Mesendoderm (in vitro differentiated cells): ENCODE measurements at regions not wholly inside any gene's neighbourhood (a gene's known extent, or its start where the extent isn't known, plus 50 kb on each side); places are given as distances from the start of the nearest gene placed in this dataset.

Experiments
- DNase-seq: peaks from one replicate; pipeline ENCODE4 v3.0.0; 2013
- H2AK5ac ChIP-seq: 2 replicates; pipeline ENCODE4 v1.6.1; 2013; ENCODE audit warnings: low read length, inconsistent platforms
- H2BK120ac ChIP-seq: 2 replicates; pipeline ENCODE4 v1.6.1; 2013; ENCODE audit warnings: low read depth, mild to moderate bottlenecking, low read length, moderate library complexity, mixed read lengths
- H2BK15ac ChIP-seq: replicated peaks from 2 replicates; pipeline ENCODE4 v1.6.1; 2013; ENCODE audit warnings: low read depth, mild to moderate bottlenecking, moderate library complexity
- H2BK5ac ChIP-seq: 2 replicates; pipeline ENCODE4 v1.6.1; 2013; ENCODE audit warnings: low read length, inconsistent platforms
- H3K18ac ChIP-seq: 2 replicates; pipeline ENCODE4 v1.6.1; 2013; ENCODE audit warnings: mild to moderate bottlenecking, low read length, mixed read lengths
- H3K23ac ChIP-seq: one replicate; pipeline ENCODE4 v1.6.1; 2013; ENCODE audit warnings: low read length
- H3K27ac ChIP-seq: 2 replicates; pipeline ENCODE4 v1.5.1; 2013; ENCODE audit warnings: low read depth, mild to moderate bottlenecking, inconsistent platforms, low read length, moderate library complexity
- H3K27me3 ChIP-seq: 2 replicates; pipeline ENCODE4 v1.6.1; 2013; ENCODE audit warnings: low read length, control low read depth, mild to moderate bottlenecking, inconsistent platforms; ENCODE audit not compliant: insufficient read depth, poor library complexity
- H3K36me3 ChIP-seq: 2 replicates; pipeline ENCODE4 v1.6.1; 2013; ENCODE audit warnings: low read length, inconsistent platforms; ENCODE audit not compliant: control insufficient read depth, insufficient read depth
- H3K4ac ChIP-seq: one replicate; pipeline ENCODE4 v1.6.1; 2013; ENCODE audit warnings: low read depth, mild to moderate bottlenecking, low read length, moderate library complexity
- H3K4me1 ChIP-seq: 2 replicates; pipeline ENCODE4 v1.6.1; 2013; ENCODE audit warnings: low read depth, low read length, inconsistent platforms; ENCODE audit not compliant: control insufficient read depth
- H3K4me2 ChIP-seq: 2 replicates; pipeline ENCODE4 v1.6.1; 2013; ENCODE audit warnings: low read length
- H3K4me3 ChIP-seq: 2 replicates; pipeline ENCODE4 v1.5.1; 2013; ENCODE audit warnings: mild to moderate bottlenecking, low read length
- H3K56ac ChIP-seq: one replicate; pipeline ENCODE4 v1.6.1; 2013; ENCODE audit warnings: low read length
- H3K79me1 ChIP-seq: 2 replicates; pipeline ENCODE4 v1.6.1; 2013; ENCODE audit warnings: low read length, inconsistent platforms
- H3K79me2 ChIP-seq: 2 replicates; pipeline ENCODE4 v1.6.1; 2013; ENCODE audit warnings: mild to moderate bottlenecking, low read length; ENCODE audit not compliant: control insufficient read depth, insufficient read depth
- H3K9ac ChIP-seq: 2 replicates; pipeline ENCODE4 v1.6.1; 2013; ENCODE audit warnings: low read length, inconsistent platforms
- H4K5ac ChIP-seq: one replicate; pipeline ENCODE4 v1.6.1; 2013; ENCODE audit warnings: low read length
- H4K8ac ChIP-seq: one replicate; pipeline ENCODE4 v1.6.1; 2013; ENCODE audit warnings: low read depth, mild to moderate bottlenecking, control low read depth, low read length, moderate library complexity
- WGBS: extraction: QIAGEN DNeasy Blood & Tissue Kit; methylation state at CpG from one replicate; pipeline ENCODE4 v1.1.7; 2013; ENCODE audit warnings: low lambda C conversion rate, missing lambda C conversion rate; ENCODE audit not compliant: insufficient coverage; ENCODE audit errors: extremely low coverage; 5-methylcytosine and 5-hydroxymethylcytosine counted together

- H3K4ac ChIP-seq = no peak overlapping the region
- no peaks in the 10 kb centered on the region for H3K4me1 ChIP-seq
- no peaks in the 10 kb centered on the region for H3K36me3 ChIP-seq
- no peak overlapping the region for H4K5ac ChIP-seq
- no peaks in the 10 kb centered on the region for H3K79me2 ChIP-seq
- no peak overlapping the region for H3K4me2 ChIP-seq
- H3K9ac ChIP-seq = no peak overlapping the region
- H3K4me3 ChIP-seq = no peak overlapping the region
- no peak overlapping the region for H3K18ac ChIP-seq
- H3K27me3 ChIP-seq = no peaks in the 10 kb centered on the region
- no peak overlapping the region for H3K27ac ChIP-seq
- H2AK5ac ChIP-seq = no peak overlapping the region
- no CpG with 5 or more reads among the region's 67 CpGs for WGBS
- DNase-seq = no peak
- no peak overlapping the region for H2BK15ac ChIP-seq
- no peak overlapping the region for H3K23ac ChIP-seq
- no peaks in the 10 kb centered on the region for H3K79me1 ChIP-seq
- H2BK5ac ChIP-seq = no peak overlapping the region
- no peak overlapping the region for H2BK120ac ChIP-seq
- no peak overlapping the region for H4K8ac ChIP-seq
- H3K56ac ChIP-seq = no peak overlapping the region
Observed at GRCh38 chr4:138088449-138089208, 153.5 kb downstream of the SLC7A11 start.

- H3K56ac ChIP-seq = no peak overlapping the region
- no peaks in the 10 kb centered on the region for H3K27me3 ChIP-seq
- H2BK120ac ChIP-seq = no peak overlapping the region
- H2BK15ac ChIP-seq = no peak overlapping the region
- H3K4ac ChIP-seq = no peak overlapping the region
- H3K4me2 ChIP-seq = no peak overlapping the region
- DNase-seq = no peak
- no peaks in the 10 kb centered on the region for H3K79me2 ChIP-seq
- H3K18ac ChIP-seq = no peak overlapping the region
- H3K4me1 ChIP-seq = no peaks in the 10 kb centered on the region
- H3K36me3 ChIP-seq = no peaks in the 10 kb centered on the region
- no peak overlapping the region for H4K8ac ChIP-seq
- no peak overlapping the region for H2AK5ac ChIP-seq
- no peak overlapping the region for H3K4me3 ChIP-seq
- no peak overlapping the region for H3K9ac ChIP-seq
- no peaks in the 10 kb centered on the region for H3K79me1 ChIP-seq
- no peak overlapping the region for H3K23ac ChIP-seq
- no CpG with 5 or more reads among the region's 4 CpGs for WGBS
- H3K27ac ChIP-seq = no peak overlapping the region
- no peak overlapping the region for H2BK5ac ChIP-seq
- no peak overlapping the region for H4K5ac ChIP-seq
Observed at GRCh38 chr4:138087066-138087719, 155.0 kb downstream of the SLC7A11 start.

GRCh38 chr4:138086611-138087041 is 155.5 kb downstream of the SLC7A11 start:
- Histone ChIP-seq H3K56ac (no peak overlapping the region), H2BK120ac (no peak overlapping the region), H2BK15ac (no peak overlapping the region), H4K8ac (no peak overlapping the region), H3K36me3 (no peaks in the 10 kb centered on the region), H3K27ac (no peak overlapping the region), H3K79me1 (no peaks in the 10 kb centered on the region), H3K4ac (no peak overlapping the region), H3K4me2 (no peak overlapping the region), H3K23ac (no peak overlapping the region), H3K18ac (no peak overlapping the region), H4K5ac (no peak overlapping the region), H3K9ac (no peak overlapping the region), H3K79me2 (no peaks in the 10 kb centered on the region), H2BK5ac (no peak overlapping the region), H3K27me3 (no peaks in the 10 kb centered on the region), H3K4me3 (no peak overlapping the region), H3K4me1 (peaks cover 2% of the 10 kb centered on the region), H2AK5ac (no peak overlapping the region)
- no peak for DNase-seq
- no CpG with 5 or more reads among the region's 1 CpG for WGBS

- no peak overlapping the region for H3K4ac ChIP-seq
- no peak overlapping the region for H3K9ac ChIP-seq
- no peak overlapping the region for H2BK120ac ChIP-seq
- H3K36me3 ChIP-seq = no peaks in the 10 kb centered on the region
- no peaks in the 10 kb centered on the region for H3K79me1 ChIP-seq
- H3K4me2 ChIP-seq = no peak overlapping the region
- no peaks in the 10 kb centered on the region for H3K79me2 ChIP-seq
- H2BK15ac ChIP-seq = no peak overlapping the region
- H2BK5ac ChIP-seq = no peak overlapping the region
- no peak overlapping the region for H3K56ac ChIP-seq
- WGBS = no CpG with 5 or more reads among the region's 5 CpGs
- H3K27me3 ChIP-seq = no peaks in the 10 kb centered on the region
- no peak overlapping the region for H3K23ac ChIP-seq
- H3K4me1 ChIP-seq = peaks cover 2% of the 10 kb centered on the region
- no peak overlapping the region for H4K5ac ChIP-seq
- no peak overlapping the region for H3K18ac ChIP-seq
- no peak overlapping the region for H3K27ac ChIP-seq
- no peak for DNase-seq
- no peak overlapping the region for H2AK5ac ChIP-seq
- no peak overlapping the region for H3K4me3 ChIP-seq
- H4K8ac ChIP-seq = peak overlapping the region; percentile 76
Observed at GRCh38 chr4:138085736-138086305, 156.3 kb downstream of the SLC7A11 start.

GRCh38 chr4:138078751-138079520 is 163.2 kb downstream of the SLC7A11 start:
- H4K8ac ChIP-seq = no peak overlapping the region
- H3K4me3 ChIP-seq = no peak overlapping the region
- H3K27ac ChIP-seq = no peak overlapping the region
- H3K36me3 ChIP-seq = no peaks in the 10 kb centered on the region
- WGBS = no CpG with 5 or more reads among the region's 4 CpGs
- H3K9ac ChIP-seq = no peak overlapping the region
- no peak overlapping the region for H2BK120ac ChIP-seq
- H3K23ac ChIP-seq = no peak overlapping the region
- no peak overlapping the region for H4K5ac ChIP-seq
- no peak overlapping the region for H3K4me2 ChIP-seq
- H2BK5ac ChIP-seq = no peak overlapping the region
- no peaks in the 10 kb centered on the region for H3K79me2 ChIP-seq
- H2BK15ac ChIP-seq = no peak overlapping the region
- no peaks in the 10 kb centered on the region for H3K79me1 ChIP-seq
- no peak for DNase-seq
- no peak overlapping the region for H2AK5ac ChIP-seq
- H3K56ac ChIP-seq = no peak overlapping the region
- no peak overlapping the region for H3K18ac ChIP-seq
- H3K4me1 ChIP-seq = peaks cover 2% of the 10 kb centered on the region
- H3K4ac ChIP-seq = no peak overlapping the region
- H3K27me3 ChIP-seq = no peaks in the 10 kb centered on the region
